T-helper 2 cell treated with Interferon-gamma antibody and Interleukin-4, amounts not matched to agents 5 μg/mL and 100 μg/mL, for 36 hours (primary cell): ENCODE measurements at regions not wholly inside any gene's neighbourhood (a gene's known extent, or its start where the extent isn't known, plus 50 kb on each side); places are given as distances from the start of the nearest gene placed in this dataset.

Experiments
- DNase-seq: peaks from one replicate; pipeline ENCODE4 v3.0.0; 2021; ENCODE audit warnings: low spot score
- H3K27ac Mint-ChIP-seq: one replicate; pipeline ENCODE4 v1.8.0; 2021; ENCODE audit warnings: mild to moderate bottlenecking, mixed read lengths
- H3K27me3 Mint-ChIP-seq: one replicate; pipeline ENCODE4 v1.8.0; 2021; ENCODE audit warnings: low read depth, mixed read lengths
- H3K36me3 Mint-ChIP-seq: one replicate; pipeline ENCODE4 v1.8.0; 2021; ENCODE audit warnings: low read depth, mixed read lengths
- H3K4me1 Mint-ChIP-seq: one replicate; pipeline ENCODE4 v1.8.0; 2021; ENCODE audit warnings: low read depth, mixed read lengths
- H3K4me3 Mint-ChIP-seq: one replicate; pipeline ENCODE4 v1.8.0; 2022; ENCODE audit warnings: mild to moderate bottlenecking, moderate library complexity, mixed read lengths
- H3K9me3 Mint-ChIP-seq: one replicate; pipeline ENCODE4 v1.8.0; 2021; ENCODE audit warnings: mixed read lengths

DNA sequence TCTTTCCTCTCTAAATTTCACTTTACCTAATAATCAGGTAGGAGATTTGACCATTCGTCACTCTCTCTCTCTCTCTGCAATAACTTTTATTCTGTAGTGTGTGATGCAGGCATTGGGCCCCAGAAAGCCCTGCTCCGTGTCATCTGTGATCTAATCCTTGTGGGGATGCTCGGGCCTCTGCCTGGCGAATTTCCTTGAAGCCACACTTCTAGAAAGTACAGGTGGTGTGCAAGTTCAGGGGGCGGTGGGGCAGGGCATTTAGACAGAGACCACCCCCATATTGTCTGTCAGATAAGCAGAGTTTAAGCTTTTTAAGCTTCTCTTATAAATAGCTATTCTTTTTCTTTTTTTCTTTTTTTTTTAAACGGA lies 53.4 kb upstream of the GPR12 start:
- Mint-ChIP-seq H3K27me3 (peaks cover 10% of the 10 kb centered on the region), H3K9me3 (no peaks in the 10 kb centered on the region), H3K4me1 (no peaks in the 10 kb centered on the region), H3K27ac (no peak overlapping the region), H3K4me3 (no peak overlapping the region), H3K36me3 (no peaks in the 10 kb centered on the region)
- no peak for DNase-seq

DNA sequence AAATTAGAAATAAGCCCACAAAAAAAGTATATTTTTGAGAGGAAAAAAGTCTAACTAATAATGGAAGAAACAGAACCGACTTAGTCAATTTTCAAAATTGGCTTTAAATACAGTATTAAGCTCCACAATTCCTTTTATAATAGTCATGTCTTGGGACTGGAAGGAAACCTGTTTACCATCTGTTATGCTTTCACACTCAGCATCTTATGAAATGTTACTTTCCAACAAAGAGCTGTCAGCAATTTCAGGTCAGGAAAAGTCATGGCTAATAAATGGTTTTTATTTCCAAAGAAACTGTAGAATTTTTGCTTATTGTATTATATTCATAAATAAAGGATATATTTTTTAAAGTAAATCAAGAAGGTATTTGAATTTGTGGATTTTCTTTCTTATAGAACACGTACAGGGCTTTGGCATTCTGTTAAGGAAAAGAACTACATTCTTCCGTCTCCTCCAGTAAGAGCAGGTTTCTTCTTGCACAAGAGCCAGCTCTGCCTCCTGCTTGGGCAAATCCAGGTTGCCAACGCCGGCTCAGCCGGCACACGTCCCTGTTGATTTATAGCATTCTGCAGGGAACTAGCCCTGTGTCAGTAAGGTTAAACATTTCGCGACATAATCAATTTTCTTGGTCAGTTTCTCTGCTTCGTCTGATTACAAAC lies 52.9 kb upstream of the GPR12 start:
- no peak for DNase-seq
- H3K27me3 Mint-ChIP-seq = peaks cover 14% of the 10 kb centered on the region
- H3K4me3 Mint-ChIP-seq = no peak overlapping the region
- H3K36me3 Mint-ChIP-seq = no peaks in the 10 kb centered on the region
- no peak overlapping the region for H3K27ac Mint-ChIP-seq
- no peaks in the 10 kb centered on the region for H3K9me3 Mint-ChIP-seq
- H3K4me1 Mint-ChIP-seq = no peaks in the 10 kb centered on the region

GRCh38 chr13:26811581-26811980 lies 51.0 kb upstream of the GPR12 start:
- H3K27ac Mint-ChIP-seq = no peak overlapping the region
- H3K9me3 Mint-ChIP-seq = no peaks in the 10 kb centered on the region
- H3K4me3 Mint-ChIP-seq = no peak overlapping the region
- no peaks in the 10 kb centered on the region for H3K4me1 Mint-ChIP-seq
- DNase-seq = no peak
- peaks cover 17% of the 10 kb centered on the region for H3K27me3 Mint-ChIP-seq
- H3K36me3 Mint-ChIP-seq = no peaks in the 10 kb centered on the region
